HEK293T (cell line): ENCODE measurements at regions not wholly inside any gene's neighbourhood (a gene's known extent, or its start where the extent isn't known, plus 50 kb on each side); places are given as distances from the start of the nearest gene placed in this dataset.

Experiments used
- ARNT ChIP-seq: fragments of 450-650 bp; IDR thresholded peaks from 2 replicates; pipeline ENCODE4 v1.6.1; 2017; ENCODE audit warnings: mild to moderate bottlenecking
- BHLHE40 ChIP-seq: fragments of 450-650 bp; IDR thresholded peaks from 2 replicates; pipeline ENCODE4 v1.6.1; 2016; ENCODE audit warnings: mild to moderate bottlenecking, moderate library complexity, borderline replicate concordance
- FOXA1 ChIP-seq: fragments of 450-650 bp; IDR thresholded peaks from 2 replicates; pipeline ENCODE4 v1.6.1; 2016; ENCODE audit warnings: mild to moderate bottlenecking
- FOXK2 ChIP-seq: fragments of 450-650 bp; IDR thresholded peaks from 2 replicates; pipeline ENCODE4 v1.6.1; 2016; ENCODE audit warnings: mild to moderate bottlenecking
- FOXM1 ChIP-seq: fragments of 450-650 bp; IDR thresholded peaks from 2 replicates; pipeline ENCODE4 v1.6.1; 2017; ENCODE audit warnings: mild to moderate bottlenecking, borderline replicate concordance
- SP1 ChIP-seq: fragments of 450-650 bp; IDR thresholded peaks from 2 replicates; pipeline ENCODE4 v1.6.1; 2017
- SUZ12 ChIP-seq: fragments of 450-650 bp; IDR thresholded peaks from 2 replicates; pipeline ENCODE4 v1.6.1; 2016; ENCODE audit warnings: mild to moderate bottlenecking
- TARDBP ChIP-seq: fragments of 450-650 bp; IDR thresholded peaks from 2 replicates; pipeline ENCODE4 v1.6.1; 2016
- ZNF384 ChIP-seq: fragments of 450-650 bp; IDR thresholded peaks from 2 replicates; pipeline ENCODE4 v1.6.1; 2016

GRCh38 chr12:58421990-58422389, 480.6 kb downstream of the ATP23 start:
- TF ChIP-seq TARDBP, result no peak
- TF ChIP-seq FOXA1, result no peak
- TF ChIP-seq ARNT, result no peak
- no peak for TF ChIP-seq BHLHE40
- TF ChIP-seq SUZ12, result no peak
- no peak for TF ChIP-seq SP1
- TF ChIP-seq FOXK2, result no peak
- TF ChIP-seq FOXM1, result no peak
- no peak for TF ChIP-seq ZNF384
